ENCODE measurements at regions not wholly inside any gene's neighbourhood (a gene's known extent, or its start where the extent isn't known, plus 50 kb on each side); places are given as distances from the start of the nearest gene placed in this dataset.

GRCh38 chr14:40920380-40920779 lies 686.3 kb upstream of the LRFN5 start:
- no peak for TF ChIP-seq CTCF (conservative IDR thresholded peaks at IDR 0.05)

GRCh38 chr14:40911141-40911540 lies 695.5 kb upstream of the LRFN5 start:
- TF ChIP-seq CTCF (conservative IDR thresholded peaks at IDR 0.05) = no peak
- Mint-ChIP-seq H3K4me1 (ENCODE audit: unreplicated experiment) (no peaks in the 10 kb centered on the region), H3K27ac (no peak overlapping the region), H3K9me3 (no peaks in the 10 kb centered on the region), H3K27me3 (peaks cover 3% of the 10 kb centered on the region), H3K4me3 (no peak overlapping the region), H3K36me3 (no peaks in the 10 kb centered on the region)
- DNase-seq (ENCODE audit: extremely low spot score, unreplicated experiment) = no peak

More at GRCh38 chr14:40920380-40920779, 686.3 kb upstream of the LRFN5 start:
- no peaks in the 10 kb centered on the region for H3K9me3 Mint-ChIP-seq
- H3K36me3 Mint-ChIP-seq = no peaks in the 10 kb centered on the region
- no peak overlapping the region for H3K4me3 Mint-ChIP-seq
- no peak overlapping the region for H3K27ac Mint-ChIP-seq
- no peaks in the 10 kb centered on the region for H3K4me1 Mint-ChIP-seq (ENCODE audit: unreplicated experiment)
- no peaks in the 10 kb centered on the region for H3K27me3 Mint-ChIP-seq
- no peak for DNase-seq (ENCODE audit: extremely low spot score, unreplicated experiment)

- DNase-seq (ENCODE audit: extremely low spot score, unreplicated experiment) = no peak
- Mint-ChIP-seq H3K9me3 (no peaks in the 10 kb centered on the region), H3K4me1 (ENCODE audit: unreplicated experiment) (no peaks in the 10 kb centered on the region), H3K27ac (no peak overlapping the region), H3K4me3 (no peak overlapping the region), H3K36me3 (no peaks in the 10 kb centered on the region), H3K27me3 (peaks cover 3% of the 10 kb centered on the region)
- TF ChIP-seq CTCF (conservative IDR thresholded peaks at IDR 0.05) = no peak
These were observed 696.8 kb upstream of the LRFN5 start for GRCh38 chr14:40909906-40910305.

GRCh38 chr14:40903709-40904108 lies 703.0 kb upstream of the LRFN5 start:
- Mint-ChIP-seq H3K27ac (no peak overlapping the region), H3K27me3 (peaks cover 3% of the 10 kb centered on the region), H3K4me3 (no peak overlapping the region), H3K9me3 (no peaks in the 10 kb centered on the region), H3K36me3 (no peaks in the 10 kb centered on the region), H3K4me1 (ENCODE audit: unreplicated experiment) (no peaks in the 10 kb centered on the region)
- no peak for TF ChIP-seq CTCF (conservative IDR thresholded peaks at IDR 0.05)
- no peak for DNase-seq (ENCODE audit: extremely low spot score, unreplicated experiment)

- Mint-ChIP-seq H3K27ac (no peak overlapping the region), H3K9me3 (no peaks in the 10 kb centered on the region), H3K4me1 (ENCODE audit: unreplicated experiment) (no peaks in the 10 kb centered on the region), H3K36me3 (no peaks in the 10 kb centered on the region), H3K4me3 (no peak overlapping the region), H3K27me3 (no peaks in the 10 kb centered on the region)
- no peak for TF ChIP-seq CTCF (conservative IDR thresholded peaks at IDR 0.05)
- DNase-seq (ENCODE audit: extremely low spot score, unreplicated experiment) = no peak
These were observed 707.2 kb upstream of the LRFN5 start for GRCh38 chr14:40899435-40899834.

GRCh38 chr14:40894846-40895245 lies 711.8 kb upstream of the LRFN5 start:
- no peaks in the 10 kb centered on the region for H3K36me3 Mint-ChIP-seq
- TF ChIP-seq CTCF (conservative IDR thresholded peaks at IDR 0.05) = no peak
- no peaks in the 10 kb centered on the region for H3K9me3 Mint-ChIP-seq
- no peak overlapping the region for H3K4me3 Mint-ChIP-seq
- no peaks in the 10 kb centered on the region for H3K27me3 Mint-ChIP-seq
- DNase-seq (ENCODE audit: extremely low spot score, unreplicated experiment) = no peak
- H3K27ac Mint-ChIP-seq = no peak overlapping the region
- H3K4me1 Mint-ChIP-seq (ENCODE audit: unreplicated experiment) = no peaks in the 10 kb centered on the region

Data from type B pancreatic cell (in vitro differentiated cells).